GM18502 (cell line): ENCODE measurements at regions not wholly inside any gene's neighbourhood (a gene's known extent, or its start where the extent isn't known, plus 50 kb on each side); places are given as distances from the start of the nearest gene placed in this dataset.

Experiments used
- ATAC-seq: cut with Tn5 transposase; IDR thresholded peaks from one replicate; pipeline ENCODE4 v1.9.1; 2021; ENCODE audit warnings: mild to moderate bottlenecking; ENCODE audit not compliant: unreplicated experiment, poor library complexity

DNA sequence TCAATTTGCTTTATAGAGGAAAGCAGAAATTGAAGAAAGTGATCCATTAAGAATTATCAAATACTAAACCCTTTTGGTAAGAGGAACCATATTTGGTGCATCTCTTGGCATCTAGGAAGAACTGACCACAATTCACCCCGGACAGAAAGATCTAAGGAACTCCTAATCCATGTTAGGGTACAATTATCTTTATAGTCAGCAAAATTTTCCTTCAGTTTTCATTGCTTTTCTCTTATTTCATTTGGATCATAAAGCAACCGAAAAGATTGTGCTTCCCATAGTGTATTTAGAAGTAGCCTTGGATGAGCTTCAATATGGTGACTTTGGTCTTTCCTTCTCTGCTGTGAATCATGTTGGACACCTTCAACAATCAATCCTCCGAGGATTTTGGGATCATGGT is 50.1 kb upstream of the IGFBP5 start:
- ATAC-seq = no peak
